Left renal pelvis (tissue), 4 donors: ENCODE measurements at regions not wholly inside any gene's neighbourhood (a gene's known extent, or its start where the extent isn't known, plus 50 kb on each side); places are given as distances from the start of the nearest gene placed in this dataset.

Experiments used
- DNase-seq, 4 donors: peaks; one replicate each; pipeline ENCODE4 v3.0.0-alpha.2; 2013; ENCODE audit warnings: low read depth in 4 of 4, low spot score in 3 of 4

DNA sequence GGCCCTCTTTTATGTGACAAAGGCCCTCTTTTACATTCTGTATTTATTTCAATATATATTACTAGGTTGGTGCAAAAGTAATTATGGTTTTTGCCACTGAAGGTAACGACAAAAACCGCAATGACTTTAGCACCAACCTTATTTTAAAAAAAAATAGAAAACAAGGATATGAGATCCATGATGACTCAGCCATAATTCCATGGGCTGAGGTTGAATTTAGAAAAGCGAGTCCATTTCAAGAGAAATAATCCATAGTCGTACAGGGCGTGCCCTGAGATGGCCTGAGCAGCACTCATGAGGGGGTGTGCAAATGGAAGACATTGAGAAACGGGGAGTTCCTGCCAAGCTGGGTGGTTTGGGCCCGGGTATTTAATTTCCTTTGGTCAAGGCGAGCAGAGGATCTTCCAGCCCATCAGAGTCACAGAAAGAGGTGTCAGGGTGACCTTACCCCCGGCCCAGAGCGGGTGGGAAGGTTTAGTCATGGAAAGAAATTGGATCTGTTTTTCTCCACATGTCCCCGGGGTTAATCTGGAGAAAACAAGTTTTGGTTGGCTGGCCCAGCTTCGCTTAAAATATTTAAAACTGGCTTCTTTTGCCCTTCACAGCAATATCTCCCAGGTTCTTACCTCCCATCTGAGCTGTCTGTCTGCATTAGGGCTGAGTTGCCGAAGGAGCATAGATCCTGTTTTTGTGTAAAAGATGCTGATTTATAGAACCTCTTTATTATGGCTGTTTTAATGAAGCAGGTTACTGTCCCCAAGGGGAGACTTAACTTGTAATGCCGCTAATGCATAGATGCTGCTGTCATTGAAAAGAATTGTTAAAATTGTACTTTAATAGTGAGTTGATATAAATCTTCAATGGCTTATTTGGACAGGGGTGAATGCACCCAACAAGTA is 255.6 kb downstream of the PREX1 start:
- DNase-seq, result no peak

DNA sequence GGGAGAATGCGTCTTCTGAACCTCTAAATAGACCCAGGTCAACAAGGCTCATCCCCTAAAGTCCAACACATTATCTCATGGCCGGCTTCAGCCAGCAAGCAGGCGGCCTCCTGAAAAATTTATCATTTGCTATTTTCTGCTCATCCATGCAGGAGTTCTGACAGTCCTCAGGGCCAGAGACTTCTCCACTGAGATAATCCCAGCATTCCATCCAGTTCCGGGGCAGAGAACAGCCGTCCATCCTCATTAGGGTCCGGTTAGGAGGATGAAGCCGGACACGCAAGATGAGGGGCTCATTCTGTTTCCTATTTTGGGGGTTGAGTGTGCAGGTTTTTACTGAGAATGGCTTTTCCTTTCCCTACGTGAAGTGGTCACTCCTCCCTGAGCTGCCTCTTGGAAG is 258.1 kb downstream of the PREX1 start:
- no peak for DNase-seq

DNA sequence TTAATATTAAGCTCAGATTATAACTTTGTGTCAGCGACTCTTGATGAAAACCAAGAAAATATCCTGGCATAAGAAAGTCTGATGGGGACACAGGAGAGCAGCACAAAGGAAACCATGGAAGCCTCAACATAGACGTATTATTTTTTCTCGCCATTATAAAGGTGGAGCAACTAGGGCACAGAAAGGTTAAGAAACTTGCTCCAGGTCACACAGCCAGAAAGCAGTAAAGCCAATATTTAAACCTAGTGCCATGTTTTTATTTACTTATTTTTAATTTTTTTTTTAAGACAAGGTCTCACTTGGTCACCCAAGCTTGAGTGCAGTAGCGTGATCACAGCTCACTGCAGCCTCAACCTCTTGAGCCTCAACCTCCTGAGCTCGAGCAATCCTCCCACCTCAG is 259.3 kb downstream of the PREX1 start:
- DNase-seq, result no peak

DNA sequence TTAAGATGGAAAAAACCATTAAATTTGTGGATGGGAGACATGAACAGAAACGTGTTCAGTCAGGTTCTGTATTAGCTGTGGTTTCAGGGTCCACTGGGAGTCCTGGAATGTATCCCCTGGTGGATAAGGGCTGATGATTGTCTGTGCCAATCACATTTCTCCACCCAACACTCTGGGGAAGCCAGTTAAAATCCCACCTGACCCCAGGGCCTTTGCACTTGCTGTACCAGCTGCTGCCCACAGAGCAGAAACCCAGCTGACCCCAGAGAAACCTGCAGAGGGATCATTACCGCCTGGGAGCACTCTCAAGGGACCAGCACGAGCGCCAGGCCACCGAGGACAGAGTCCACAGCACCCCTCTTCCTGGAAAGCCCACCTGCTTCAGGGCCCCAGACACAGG is 260.7 kb downstream of the PREX1 start:
- no peak for DNase-seq

DNA sequence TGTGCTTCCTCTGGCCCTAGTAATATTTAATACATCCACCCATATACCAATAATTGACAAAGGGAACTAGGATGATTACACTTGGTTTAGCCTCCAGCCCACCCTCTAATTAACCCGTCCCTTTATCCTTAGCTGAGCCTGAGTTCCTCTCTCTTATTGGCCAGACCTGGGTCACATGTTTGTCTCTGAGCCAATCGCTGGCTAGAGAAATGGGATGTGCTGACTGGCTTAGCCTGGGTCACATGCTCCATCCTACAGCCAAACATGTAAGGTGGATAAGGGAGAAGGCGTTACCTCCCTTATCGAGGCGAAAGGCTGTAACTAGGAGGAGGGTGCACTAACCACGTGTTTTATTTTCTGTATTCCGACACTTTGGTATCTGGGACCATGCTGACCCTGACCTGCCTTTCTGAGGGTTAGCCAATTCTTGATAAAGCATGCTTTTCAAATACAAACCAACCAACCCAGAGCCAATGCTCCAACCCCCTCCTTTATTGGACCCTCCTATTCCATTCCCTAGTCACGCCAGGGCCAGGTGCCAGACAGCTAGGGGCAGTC is 262.7 kb downstream of the PREX1 start:
- DNase-seq, result no peak

DNA sequence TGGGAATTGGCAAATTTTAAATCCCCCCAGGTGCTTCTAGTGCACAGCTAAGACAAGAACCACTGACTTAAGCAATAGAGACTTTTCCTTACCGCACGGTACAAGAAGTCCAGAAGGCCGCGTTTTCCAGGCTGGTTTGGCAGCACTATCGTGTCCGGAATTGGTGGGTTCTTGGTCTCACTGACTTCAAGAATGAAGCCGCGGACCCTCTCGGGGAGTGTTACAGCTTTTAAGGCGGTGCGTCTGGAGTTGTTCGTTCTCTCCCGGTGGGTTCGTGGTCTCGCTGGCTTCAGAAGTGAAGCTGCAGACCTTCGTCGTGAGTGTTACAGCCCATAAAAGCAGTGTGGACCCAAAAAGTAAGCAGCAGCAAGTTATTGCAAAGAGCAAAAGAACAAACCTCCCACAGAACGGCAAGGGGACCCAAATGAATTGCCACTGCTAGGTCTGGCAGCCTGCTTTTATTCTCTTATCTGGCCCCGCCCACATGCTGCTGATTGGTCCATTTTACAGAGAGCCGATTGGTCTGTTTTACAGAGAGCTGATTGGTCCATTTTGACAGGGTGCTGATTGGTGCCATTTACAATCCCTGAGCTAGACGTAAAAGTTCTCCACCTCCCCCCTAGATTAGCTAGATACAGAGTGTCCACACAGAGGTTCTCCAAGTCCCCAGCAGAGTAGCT is 264.5 kb downstream of the PREX1 start:
- DNase-seq, result no peak

DNA sequence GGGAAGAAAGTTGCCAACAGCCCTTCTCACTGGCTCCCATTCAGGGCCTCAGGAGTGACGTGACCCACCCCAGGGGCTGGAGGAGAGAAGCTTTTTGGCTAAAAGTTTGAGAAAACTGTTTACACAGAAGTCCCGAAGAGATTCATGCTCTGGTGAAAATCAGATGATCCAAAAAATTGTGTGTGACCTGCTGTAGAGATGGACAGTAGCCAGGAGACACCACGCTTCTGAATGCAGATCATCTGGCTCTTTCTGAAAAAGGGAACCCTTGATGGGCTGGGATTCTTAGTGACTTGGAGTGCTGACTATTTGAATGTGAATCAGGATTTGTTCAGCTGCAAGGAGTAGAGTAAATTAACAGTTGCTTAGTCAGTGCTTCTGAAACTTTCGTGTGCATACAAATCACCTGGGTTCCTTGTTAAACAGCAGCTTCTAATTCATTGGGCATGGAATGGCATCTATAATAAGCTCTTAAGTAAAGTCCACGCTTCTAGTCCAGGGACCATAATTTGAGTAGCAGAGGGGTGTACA is 265.1 kb downstream of the PREX1 start:
- DNase-seq, result no peak

DNA sequence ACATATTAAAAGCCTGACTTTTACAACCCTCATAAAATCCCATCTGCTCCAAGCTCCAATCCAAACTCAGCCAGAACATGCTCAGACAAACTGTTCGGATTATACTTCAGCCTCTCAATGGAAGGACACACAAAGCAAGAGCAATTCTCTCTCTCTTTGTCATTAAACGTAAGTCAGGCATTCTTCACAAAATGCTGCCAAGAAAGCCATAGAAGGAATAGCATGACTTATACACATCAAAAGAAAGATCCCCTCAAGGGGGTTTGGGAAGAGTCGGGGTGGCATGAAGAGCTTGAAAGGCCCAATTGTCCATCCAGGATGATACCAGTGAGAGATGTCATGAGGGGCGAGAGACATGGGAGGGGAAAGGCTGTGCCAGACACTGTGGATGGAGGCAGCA is 268.9 kb downstream of the PREX1 start:
- no peak for DNase-seq

DNA sequence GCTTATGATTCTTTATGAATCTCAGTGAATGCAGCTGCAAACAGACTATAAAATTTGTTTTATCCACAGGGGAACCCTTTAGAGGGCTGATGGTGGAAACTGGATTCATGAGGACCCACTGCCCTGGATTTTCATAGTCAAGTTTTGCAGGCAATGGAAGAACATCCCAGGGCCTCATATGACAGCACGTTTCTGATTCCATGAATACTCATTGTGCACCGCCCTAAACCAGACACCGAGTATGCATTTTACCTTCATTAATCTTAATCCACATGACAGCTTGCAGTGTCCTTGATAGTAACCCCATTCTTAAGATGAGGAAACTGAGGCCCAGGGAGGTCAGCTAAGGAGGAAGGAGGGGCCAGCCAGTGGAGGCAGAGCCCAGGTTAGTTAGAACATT is 270.4 kb downstream of the PREX1 start:
- DNase-seq, result no peak

DNA sequence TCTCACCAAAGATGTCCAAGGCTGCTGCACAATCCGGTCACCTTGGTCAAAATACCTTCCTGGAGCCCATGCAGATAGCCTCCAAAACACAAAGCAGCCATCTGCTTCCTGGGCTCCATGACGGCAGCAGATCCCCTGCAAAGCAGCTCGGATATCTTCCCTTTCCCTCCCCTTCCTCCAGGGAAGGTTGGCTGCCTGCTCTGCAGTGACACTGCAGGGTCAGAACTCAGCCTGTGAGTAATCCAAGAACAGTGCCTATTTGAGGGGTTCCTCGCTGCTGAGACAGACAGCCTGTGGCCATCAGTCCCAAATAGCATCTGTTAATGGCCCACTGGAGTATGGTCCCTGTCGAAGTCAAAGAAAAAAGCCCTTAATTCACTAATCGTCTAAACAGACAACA is 270.8 kb downstream of the PREX1 start:
- DNase-seq, result no peak

DNA sequence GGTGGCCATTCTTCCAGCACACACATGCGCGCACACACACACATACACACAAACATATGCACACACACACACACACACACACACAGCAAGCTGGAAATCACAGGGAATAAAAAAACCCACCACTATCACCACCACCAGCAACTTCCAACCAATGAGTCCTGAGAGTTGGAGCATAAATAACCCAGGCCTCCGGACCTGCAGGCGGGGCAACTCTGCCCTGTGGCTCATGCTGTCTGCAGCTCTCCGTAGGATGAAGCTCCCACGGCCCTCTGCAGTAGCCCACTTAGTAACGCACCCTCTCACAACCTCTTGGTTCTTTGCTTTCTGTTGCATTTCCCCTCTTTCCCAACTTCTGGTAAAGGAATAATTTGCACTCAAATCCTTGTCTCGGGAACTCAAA is 275.2 kb downstream of the PREX1 start:
- DNase-seq, result no peak

DNA sequence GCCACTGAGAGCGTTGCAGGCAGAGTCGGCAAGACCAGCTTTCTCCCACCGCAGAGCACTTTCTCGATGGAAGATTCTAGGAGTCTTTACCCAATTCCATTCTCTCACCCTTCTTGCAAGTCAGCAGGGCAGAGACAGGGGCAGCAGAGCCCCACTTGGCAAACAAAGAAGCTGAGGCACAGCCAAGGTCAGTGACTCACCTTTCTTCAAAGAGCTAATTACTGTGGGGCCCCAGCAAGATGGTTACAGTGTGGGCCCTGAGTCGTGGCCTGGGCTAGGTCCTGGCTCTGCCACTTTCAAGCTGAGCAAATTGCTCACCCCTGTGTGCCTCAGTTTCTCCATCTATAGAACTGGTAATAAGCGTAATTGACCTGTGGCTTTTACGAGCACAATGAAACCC is 277.0 kb downstream of the PREX1 start:
- DNase-seq, result no peak

DNA sequence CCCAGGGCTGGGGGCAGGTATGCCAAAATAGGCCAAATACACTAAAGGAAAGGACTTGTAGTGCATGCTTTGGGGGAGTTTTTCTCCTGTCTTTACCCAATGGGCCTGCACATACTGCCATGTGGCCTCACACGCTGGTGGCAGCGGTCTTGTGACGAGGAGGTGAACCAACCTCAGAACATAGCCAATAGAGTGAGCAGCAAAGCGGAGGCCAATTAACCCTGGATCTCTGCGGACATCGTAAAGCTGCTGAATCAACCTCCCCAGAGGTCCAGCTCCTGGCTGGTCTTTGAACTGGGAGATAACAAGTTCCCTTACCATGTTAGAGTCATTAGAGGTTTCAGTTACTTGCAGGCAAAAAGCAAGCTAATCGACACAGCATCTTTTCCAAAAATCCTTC is 280.1 kb downstream of the PREX1 start:
- DNase-seq, result no peak

DNA sequence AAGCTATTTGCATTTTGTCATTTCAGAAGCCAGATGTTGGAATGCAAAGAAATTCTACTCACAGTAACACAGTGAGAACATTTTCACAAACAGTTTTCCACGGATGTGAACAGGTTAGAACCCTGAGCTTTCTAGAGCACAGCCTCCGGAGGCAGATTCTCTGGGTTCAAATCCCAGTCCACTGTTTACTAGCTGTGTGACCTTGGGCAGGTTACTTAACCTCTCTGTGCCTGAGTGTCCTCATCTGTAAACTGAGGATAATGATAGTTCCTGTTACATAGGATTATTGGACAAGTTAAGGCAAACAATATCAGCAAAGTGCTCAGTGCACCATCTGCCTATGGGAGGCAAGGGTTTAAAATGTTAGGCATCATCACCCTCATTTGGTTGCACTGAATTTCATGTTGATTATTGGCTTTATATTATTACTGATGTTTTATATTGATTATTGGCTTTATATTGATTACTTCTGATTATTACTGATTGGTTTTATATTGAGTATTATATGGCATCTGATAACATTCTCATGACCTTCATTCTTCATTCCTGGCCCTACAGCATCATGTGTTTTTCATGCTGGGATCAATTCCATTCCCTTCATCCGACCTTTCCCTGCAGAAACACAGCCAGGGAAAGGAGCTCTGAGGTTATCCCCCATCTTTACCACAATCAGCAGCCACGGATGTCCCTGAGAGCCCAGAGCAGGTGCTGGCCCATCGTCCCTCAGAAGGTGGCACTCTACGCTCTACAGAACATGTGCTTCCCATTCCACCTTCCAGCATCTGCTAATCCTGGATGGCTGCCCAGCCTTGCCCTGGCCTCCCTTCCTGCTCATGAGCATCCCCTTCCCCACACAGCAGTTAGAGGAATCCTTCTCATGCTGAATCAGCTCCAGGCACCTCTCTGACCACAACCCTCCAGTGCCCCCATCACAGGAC is 283.1 kb downstream of the PREX1 start:
- DNase-seq, result no peak

DNA sequence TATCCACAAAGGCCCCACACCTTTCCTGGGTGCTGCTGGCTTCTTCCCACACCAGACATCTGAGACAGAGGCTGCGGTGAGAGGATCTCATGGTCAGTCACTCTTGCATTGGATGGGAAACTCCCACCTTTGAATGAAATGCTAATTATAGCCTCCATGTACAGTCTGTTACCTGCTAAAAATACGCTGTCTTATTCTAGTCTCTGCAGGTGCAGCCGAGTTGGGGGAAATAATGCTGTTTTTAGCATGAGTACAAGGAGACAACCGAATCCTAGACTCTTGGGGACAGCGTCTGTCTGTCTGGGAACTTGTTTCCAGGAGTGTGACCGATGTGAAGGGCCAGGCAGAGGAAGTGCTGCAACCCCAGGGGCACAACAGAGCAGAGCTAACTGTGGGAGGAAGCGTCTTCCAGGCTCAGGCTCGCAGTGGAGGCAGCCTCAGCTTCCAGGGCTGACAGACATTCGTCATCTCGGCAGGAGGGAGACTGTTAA is 286.2 kb downstream of the PREX1 start:
- no peak for DNase-seq

DNA sequence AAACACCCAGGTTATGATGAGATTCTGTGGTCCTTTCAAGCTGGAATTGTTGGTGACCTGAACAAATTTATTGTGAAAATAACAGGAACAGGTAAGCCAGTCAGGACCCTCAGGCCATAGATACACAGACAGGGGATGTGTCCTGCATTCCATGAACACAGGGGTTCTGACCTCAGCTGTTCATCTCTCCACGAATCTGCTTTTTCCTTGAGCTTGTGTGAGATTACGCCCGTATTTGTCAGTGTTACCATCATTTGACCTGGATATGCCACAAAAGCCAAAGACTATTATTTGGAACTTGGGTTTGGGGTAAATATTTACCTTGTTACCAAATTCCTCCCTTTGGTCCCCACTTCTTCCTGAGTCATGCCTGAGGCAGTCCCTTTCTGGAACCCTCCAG is 288.9 kb downstream of the PREX1 start:
- DNase-seq, result no peak

DNA sequence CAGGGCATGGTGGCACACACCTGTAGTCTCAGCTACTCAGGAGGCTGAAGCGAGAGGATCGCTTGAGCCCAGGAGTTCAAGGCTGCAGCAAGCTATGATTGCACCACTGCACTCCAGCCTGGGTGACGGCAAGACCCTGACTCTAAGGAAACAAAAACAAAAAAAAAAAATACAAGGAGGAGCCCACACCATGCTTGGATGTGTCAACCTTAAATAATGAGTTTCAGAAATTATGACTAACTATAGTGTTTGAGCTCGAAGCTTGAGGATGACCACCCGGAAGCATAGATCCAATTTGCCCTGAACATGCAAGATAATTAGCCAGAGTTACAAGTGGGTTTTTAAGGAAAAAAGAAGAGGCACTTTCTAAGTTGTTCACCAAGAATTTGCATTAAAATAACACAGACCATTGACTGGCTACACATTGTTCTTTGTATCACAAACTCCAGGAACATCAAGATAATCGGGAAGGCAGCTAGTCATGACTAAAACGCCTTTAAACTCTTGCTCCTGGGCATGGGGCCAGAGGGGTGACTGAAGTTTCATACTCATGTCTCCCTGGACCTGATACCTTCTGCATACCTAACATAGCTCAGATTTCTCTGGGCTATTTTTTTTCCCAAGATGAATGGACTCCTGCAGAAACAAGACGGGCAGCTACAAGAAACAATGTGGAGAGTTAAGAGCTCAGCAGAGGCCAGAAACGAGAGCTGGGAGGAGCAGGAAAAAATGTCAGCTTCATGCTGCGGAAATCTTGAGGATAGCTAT is 289.6 kb downstream of the PREX1 start:
- no peak for DNase-seq

DNA sequence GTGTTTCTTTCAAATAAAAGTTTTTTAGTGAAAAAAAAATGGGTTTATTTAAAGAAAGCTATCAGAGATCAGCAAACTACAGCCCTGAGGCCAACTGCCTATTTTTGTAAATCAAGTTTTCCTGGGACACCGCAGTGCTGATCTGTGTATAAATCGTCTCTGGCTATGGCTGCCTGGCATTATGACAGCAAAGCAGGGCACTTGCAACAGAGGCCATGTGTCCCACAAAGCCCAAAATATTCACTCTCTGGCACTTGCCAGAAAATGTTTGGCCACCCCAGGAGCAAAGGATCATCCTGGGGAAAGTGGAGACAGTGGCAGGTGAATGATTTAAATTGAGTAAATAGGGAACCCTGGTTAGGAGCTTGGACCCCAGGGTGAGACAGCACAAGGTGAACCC is 291.6 kb downstream of the PREX1 start:
- DNase-seq, result no peak

DNA sequence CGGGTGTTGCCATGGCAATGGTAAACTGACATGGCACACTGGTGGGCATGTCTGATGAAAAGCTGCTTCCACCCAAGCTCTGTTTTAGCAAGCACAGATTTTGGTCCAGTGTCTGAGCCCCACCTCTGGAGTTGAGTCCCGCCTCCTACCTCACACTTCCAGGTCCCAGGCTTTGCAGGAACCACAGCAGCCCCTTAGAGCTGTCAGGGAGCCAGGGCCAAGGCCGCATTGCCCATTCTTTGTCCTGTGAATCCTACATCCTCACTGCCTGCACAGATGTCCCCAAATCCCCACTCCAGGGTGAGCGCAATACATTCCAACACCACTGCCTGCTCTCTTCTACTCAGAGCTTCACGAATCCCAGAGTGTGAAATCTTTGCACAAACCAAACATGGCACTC is 292.2 kb downstream of the PREX1 start:
- DNase-seq, result no peak

DNA sequence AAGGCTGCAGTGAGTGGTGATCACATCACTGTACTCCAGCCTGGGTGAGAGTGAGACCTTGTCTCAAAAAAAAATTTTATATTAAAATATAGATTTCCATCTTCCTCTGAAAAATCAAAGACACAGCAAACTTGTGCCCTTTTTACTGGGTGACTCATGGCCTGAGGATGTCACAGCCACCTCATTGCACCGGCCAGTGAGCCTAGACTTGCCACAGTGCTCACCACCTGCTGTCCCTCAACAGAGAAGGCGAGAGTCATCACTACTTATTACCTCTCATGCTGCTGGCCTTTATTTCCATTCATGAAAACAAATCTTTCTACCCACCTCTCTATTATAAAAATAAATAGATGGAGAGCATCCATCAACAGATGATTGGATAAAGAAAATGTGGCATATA is 295.8 kb downstream of the PREX1 start:
- no peak for DNase-seq
